ENCODE measurements at regions not wholly inside any gene's neighbourhood (a gene's known extent, or its start where the extent isn't known, plus 50 kb on each side); places are given as distances from the start of the nearest gene placed in this dataset.
"Not testable (repeated sequence)": the region's sequence is repeated elsewhere in the genome, so short reads cannot be mapped to it uniquely, and the experiment has no call there.

GRCh38 chr6:147933224-147933623 lies 409.4 kb upstream of the SASH1 start:
- in situ Hi-C loops (cut with MboI; ENCODE audit: low sequenced_read_pairs) = no loop called here
- Histone ChIP-seq H3K9me3 (no peaks in the 10 kb centered on the region), H3K36me3 (replicated peaks) (no peaks in the 10 kb centered on the region), H3K27me3 (ENCODE audit: low read depth) (no peaks in the 10 kb centered on the region), H3K4me1 (no peaks in the 10 kb centered on the region), H3K4me3 (no peak overlapping the region)
- DNase-seq (ENCODE audit: low spot score in 2 of 2) = peak in 1 of 2 experiments; percentile 10

- DNase-seq (ENCODE audit: low spot score in 2 of 2) = no peak
- Histone ChIP-seq H3K4me3 (no peak overlapping the region), H3K27me3 (ENCODE audit: low read depth) (no peaks in the 10 kb centered on the region), H3K36me3 (replicated peaks) (no peaks in the 10 kb centered on the region), H3K4me1 (no peaks in the 10 kb centered on the region), H3K9me3 (no peaks in the 10 kb centered on the region)
- in situ Hi-C loops (cut with MboI; ENCODE audit: low sequenced_read_pairs) = no loop called here
These were observed 407.0 kb upstream of the SASH1 start for GRCh38 chr6:147935656-147936055.

GRCh38 chr6:147936703-147937470 lies 405.8 kb upstream of the SASH1 start:
- DNase-seq (ENCODE audit: low spot score in 2 of 2) = no peak
- Histone ChIP-seq H3K36me3 (replicated peaks) (no peaks in the 10 kb centered on the region), H3K4me1 (no peaks in the 10 kb centered on the region), H3K4me3 (no peak overlapping the region), H3K9me3 (no peaks in the 10 kb centered on the region), H3K27me3 (ENCODE audit: low read depth) (no peaks in the 10 kb centered on the region)
- in situ Hi-C loops (cut with MboI; ENCODE audit: low sequenced_read_pairs) = no loop called here

GRCh38 chr6:147941143-147941542 lies 401.5 kb upstream of the SASH1 start:
- Histone ChIP-seq H3K27me3 (ENCODE audit: low read depth) (no peaks in the 10 kb centered on the region), H3K4me3 (no peak overlapping the region), H3K4me1 (no peaks in the 10 kb centered on the region), H3K36me3 (replicated peaks) (no peaks in the 10 kb centered on the region), H3K9me3 (no peaks in the 10 kb centered on the region)
- in situ Hi-C loops (cut with MboI; ENCODE audit: low sequenced_read_pairs) = no loop called here
- no peak for DNase-seq (ENCODE audit: low spot score in 2 of 2)

GRCh38 chr6:147942363-147942762 lies 400.3 kb upstream of the SASH1 start:
- Histone ChIP-seq H3K4me1 (no peaks in the 10 kb centered on the region), H3K4me3 (no peak overlapping the region), H3K9me3 (no peaks in the 10 kb centered on the region), H3K36me3 (replicated peaks) (no peaks in the 10 kb centered on the region), H3K27me3 (ENCODE audit: low read depth) (peaks cover 8% of the 10 kb centered on the region)
- no peak for DNase-seq (ENCODE audit: low spot score in 2 of 2)
- in situ Hi-C loops (cut with MboI; ENCODE audit: low sequenced_read_pairs) = no loop called here

- in situ Hi-C loops (cut with MboI; ENCODE audit: low sequenced_read_pairs) = no loop called here
These were observed 398.5 kb upstream of the SASH1 start for GRCh38 chr6:147944122-147944521.

GRCh38 chr6:147947521-147947920 lies 395.1 kb upstream of the SASH1 start:
- in situ Hi-C loops (cut with MboI; ENCODE audit: low sequenced_read_pairs) = no loop called here
- Histone ChIP-seq H3K4me3 (no peak overlapping the region), H3K27me3 (ENCODE audit: low read depth) (peaks cover 11% of the 10 kb centered on the region), H3K9me3 (no peaks in the 10 kb centered on the region), H3K4me1 (no peaks in the 10 kb centered on the region), H3K36me3 (replicated peaks) (no peaks in the 10 kb centered on the region)
- no peak for DNase-seq (ENCODE audit: low spot score in 2 of 2)

More at GRCh38 chr6:147944122-147944521, 398.5 kb upstream of the SASH1 start:
- peaks cover 11% of the 10 kb centered on the region for H3K27me3 ChIP-seq (ENCODE audit: low read depth)
- H3K36me3 ChIP-seq (replicated peaks) = no peaks in the 10 kb centered on the region
- DNase-seq (ENCODE audit: low spot score in 2 of 2) = no peak
- H3K9me3 ChIP-seq = no peaks in the 10 kb centered on the region
- H3K4me1 ChIP-seq = no peaks in the 10 kb centered on the region
- H3K4me3 ChIP-seq = no peak overlapping the region

- Histone ChIP-seq H3K36me3 (replicated peaks) (no peaks in the 10 kb centered on the region), H3K4me3 (no peak overlapping the region), H3K27me3 (ENCODE audit: low read depth) (peaks cover 11% of the 10 kb centered on the region), H3K9me3 (no peaks in the 10 kb centered on the region), H3K4me1 (no peaks in the 10 kb centered on the region)
- in situ Hi-C loops (cut with MboI; ENCODE audit: low sequenced_read_pairs) = no loop called here
- no peak for DNase-seq (ENCODE audit: low spot score in 2 of 2)
These were observed 392.5 kb upstream of the SASH1 start for GRCh38 chr6:147949981-147950622.

- H3K36me3 ChIP-seq (replicated peaks) = no peaks in the 10 kb centered on the region
- DNase-seq (ENCODE audit: low spot score in 2 of 2) = no peak
- in situ Hi-C loops (cut with MboI; ENCODE audit: low sequenced_read_pairs) = no loop called here
- peaks cover 11% of the 10 kb centered on the region for H3K27me3 ChIP-seq (ENCODE audit: low read depth)
- no peak overlapping the region for H3K4me3 ChIP-seq
- H3K4me1 ChIP-seq = no peaks in the 10 kb centered on the region
- no peaks in the 10 kb centered on the region for H3K9me3 ChIP-seq
These were observed 392.0 kb upstream of the SASH1 start for GRCh38 chr6:147950623-147950987.

- Histone ChIP-seq H3K36me3 (replicated peaks) (no peaks in the 10 kb centered on the region), H3K27me3 (ENCODE audit: low read depth) (peaks cover 9% of the 10 kb centered on the region), H3K4me3 (no peak overlapping the region), H3K9me3 (no peaks in the 10 kb centered on the region), H3K4me1 (no peaks in the 10 kb centered on the region)
- in situ Hi-C loops (cut with MboI; ENCODE audit: low sequenced_read_pairs) = no loop called here
- no peak for DNase-seq (ENCODE audit: low spot score in 2 of 2)
These were observed 390.9 kb upstream of the SASH1 start for GRCh38 chr6:147951726-147952125.

- H3K9me3 ChIP-seq = no peaks in the 10 kb centered on the region
- no peak for DNase-seq (ENCODE audit: low spot score in 2 of 2)
- no peak overlapping the region for H3K4me3 ChIP-seq
- H3K36me3 ChIP-seq (replicated peaks) = no peaks in the 10 kb centered on the region
- H3K27me3 ChIP-seq (ENCODE audit: low read depth) = peaks cover 11% of the 10 kb centered on the region
- no peaks in the 10 kb centered on the region for H3K4me1 ChIP-seq
- in situ Hi-C loops (cut with MboI; ENCODE audit: low sequenced_read_pairs) = no loop called here
These were observed 387.7 kb upstream of the SASH1 start for GRCh38 chr6:147954938-147955337.

- H3K4me1 ChIP-seq = peaks cover 2% of the 10 kb centered on the region; the same call in 1 of the 2 replicates
- H3K27me3 ChIP-seq (ENCODE audit: low read depth) = peaks cover 18% of the 10 kb centered on the region
- no peaks in the 10 kb centered on the region for H3K36me3 ChIP-seq (replicated peaks)
- H3K4me3 ChIP-seq = no peak overlapping the region
- in situ Hi-C loops (cut with MboI; ENCODE audit: low sequenced_read_pairs) = no loop called here
- H3K9me3 ChIP-seq = no peaks in the 10 kb centered on the region
- no peak for DNase-seq (ENCODE audit: low spot score in 2 of 2)
These were observed 384.0 kb upstream of the SASH1 start for GRCh38 chr6:147958683-147959082.

- in situ Hi-C loops (cut with MboI; ENCODE audit: low sequenced_read_pairs) = no loop called here
- Histone ChIP-seq H3K4me3 (no peak overlapping the region), H3K4me1 (peaks cover 2% of the 10 kb centered on the region; the same call in 1 of the 2 replicates), H3K9me3 (no peaks in the 10 kb centered on the region), H3K36me3 (replicated peaks) (no peaks in the 10 kb centered on the region), H3K27me3 (ENCODE audit: low read depth) (peaks cover 18% of the 10 kb centered on the region)
- DNase-seq (ENCODE audit: low spot score in 2 of 2) = peak; percentile 12 to 62
These were observed 381.0 kb upstream of the SASH1 start for GRCh38 chr6:147961481-147962141.

GRCh38 chr6:147965448-147965847 lies 377.2 kb upstream of the SASH1 start:
- DNase-seq (ENCODE audit: low spot score in 2 of 2); H3K4me1 ChIP-seq; H3K27me3 ChIP-seq (ENCODE audit: low read depth); H3K36me3 ChIP-seq (replicated peaks); H3K4me3 ChIP-seq; in situ Hi-C loops (cut with MboI; ENCODE audit: low sequenced_read_pairs); H3K9me3 ChIP-seq: not testable (repeated sequence)
